Gastroesophageal sphincter (tissue), 4 donors: ENCODE measurements at regions not wholly inside any gene's neighbourhood (a gene's known extent, or its start where the extent isn't known, plus 50 kb on each side); places are given as distances from the start of the nearest gene placed in this dataset.

Experiments used
- ATAC-seq: fragments of 150-250 bp; one replicate; pipeline ENCODE4 v1.9.1; 2016; ENCODE audit warnings: mild to moderate bottlenecking, moderate library complexity
- H3K27ac ChIP-seq, 4 donors: fragments of 200-600 bp; sonication (generic) in 3 of 4; 1 replicate in 3 of 4; 2 replicates in 1 of 4; pipeline ENCODE4 v1.5.1; 2016 to 2019
- H3K27me3 ChIP-seq: fragments of 200-600 bp; sonication (generic); one replicate; pipeline ENCODE4 v1.5.1; 2019
- H3K36me3 ChIP-seq, 2 donors: fragments of 200-600 bp; sonication (generic); one replicate each; pipeline ENCODE4 v1.5.1; 2019; ENCODE audit warnings: control low read depth in 1 of 2
- H3K4me1 ChIP-seq, 3 donors: fragments of 200-600 bp; sonication (generic); 1 replicate in 2 of 3; 2 replicates in 1 of 3; pipeline ENCODE4 v1.5.1; 2016 to 2019; ENCODE audit warnings: control low read depth in 2 of 3
- H3K4me3 ChIP-seq, 2 donors: fragments of 200-600 bp; sonication (generic); one replicate each; pipeline ENCODE4 v1.5.1; 2019; ENCODE audit warnings: mild to moderate bottlenecking in 1 of 2, moderate library complexity in 1 of 2
- H3K9me3 ChIP-seq, 3 donors: fragments of 200-600 bp; sonication (generic); one replicate each; pipeline ENCODE4 v1.5.1; 2017 to 2019; ENCODE audit warnings: control low read depth in 2 of 3
- CTCF ChIP-seq, 4 experiments: fragments of 200-600 bp in 2 of 4; fragments of 450-650 bp in 2 of 4; sonication (generic) in 1 of 4; IDR thresholded peaks; one replicate each; pipeline ENCODE4 v1.5.1; 2017 to 2019; ENCODE audit warnings: antibody characterized with exemption in 4 of 4, mild to moderate bottlenecking in 2 of 4, moderate library complexity in 2 of 4
- EP300 ChIP-seq: sonication (generic); formaldehyde crosslinking; IDR thresholded peaks from one replicate; pipeline ENCODE4 v1.6.1; 2017; ENCODE audit warnings: antibody characterized with exemption, mild to moderate bottlenecking
- POLR2A ChIP-seq, 2 donors: fragments of 450-650 bp; IDR thresholded peaks; one replicate each; pipeline ENCODE4 v1.6.1; 2017; ENCODE audit warnings: antibody characterized with exemption in 2 of 2, mild to moderate bottlenecking in 2 of 2, moderate library complexity in 1 of 2
- POLR2AphosphoS5 ChIP-seq: sonication (generic); formaldehyde crosslinking; IDR thresholded peaks from one replicate; pipeline ENCODE4 v1.6.1; 2017; ENCODE audit warnings: antibody characterized with exemption
- WGBS, 2 donors: methylation state at CpG; one replicate each; pipeline ENCODE4 v1.1.5; 2018; ENCODE audit warnings: low coverage in 1 of 2; 5-methylcytosine and 5-hydroxymethylcytosine counted together

GRCh38 chr5:2222246-2222992 lies 339.7 kb upstream of the IRX4 start:
- Histone ChIP-seq H3K4me1 (no peaks in the 10 kb centered on the region), H3K27me3 (peaks cover 20% of the 10 kb centered on the region), H3K9me3 (no peaks in the 10 kb centered on the region), H3K27ac (no peak overlapping the region), H3K4me3 (no peak overlapping the region), H3K36me3 (no peaks in the 10 kb centered on the region)
- no peak for TF ChIP-seq POLR2A (IDR thresholded peaks at IDR 0.05)
- TF ChIP-seq POLR2AphosphoS5 = no peak
- no peak for TF ChIP-seq EP300
- no peak for TF ChIP-seq CTCF (IDR thresholded peaks at IDR 0.05)
- 85 to 87% methylated on average over 11 to 13 of the region's 18 CpGs for WGBS, 2 donors
- no peak for ATAC-seq

- Histone ChIP-seq H3K27ac (no peak overlapping the region), H3K9me3 (no peaks in the 10 kb centered on the region), H3K36me3 (no peaks in the 10 kb centered on the region), H3K4me3 (no peak overlapping the region), H3K4me1 (no peaks in the 10 kb centered on the region), H3K27me3 (peaks cover 24% of the 10 kb centered on the region)
- WGBS, 2 donors = no CpG with 5 or more reads among the region's 5 CpGs
- ATAC-seq = no peak
- TF ChIP-seq POLR2A (IDR thresholded peaks at IDR 0.05) = no peak
- TF ChIP-seq CTCF (IDR thresholded peaks at IDR 0.05) = no peak
- TF ChIP-seq POLR2AphosphoS5 = no peak
- TF ChIP-seq EP300 = no peak
Observed at GRCh38 chr5:2221450-2221849, 338.7 kb upstream of the IRX4 start.

GRCh38 chr5:2220741-2221140 lies 338.0 kb upstream of the IRX4 start:
- ATAC-seq = no peak
- no peaks in the 10 kb centered on the region for H3K36me3 ChIP-seq

GRCh38 chr5:2219149-2219776 lies 336.5 kb upstream of the IRX4 start:
- Histone ChIP-seq H3K27ac (no peak overlapping the region), H3K4me3 (no peak overlapping the region), H3K9me3 (no peaks in the 10 kb centered on the region), H3K4me1 (no peaks in the 10 kb centered on the region), H3K27me3 (peaks cover 21% of the 10 kb centered on the region), H3K36me3 (no peaks in the 10 kb centered on the region)
- 86 to 91% methylated on average over 3 of the region's 3 CpGs for WGBS, 2 donors
- TF ChIP-seq EP300 (no peak), POLR2AphosphoS5 (no peak), POLR2A (IDR thresholded peaks at IDR 0.05) (no peak), CTCF (IDR thresholded peaks at IDR 0.05) (no peak)
- ATAC-seq = no peak

More at GRCh38 chr5:2220741-2221140, 338.0 kb upstream of the IRX4 start:
- no peak overlapping the region for H3K4me3 ChIP-seq
- 60% methylated on average over 1 of the region's 7 CpGs; no CpG with 5 or more reads in 1 of the 2 donors for WGBS, 2 donors
- H3K27me3 ChIP-seq = peaks cover 24% of the 10 kb centered on the region
- no peak for TF ChIP-seq CTCF (IDR thresholded peaks at IDR 0.05)
- TF ChIP-seq POLR2AphosphoS5 = no peak
- TF ChIP-seq POLR2A (IDR thresholded peaks at IDR 0.05) = no peak
- no peak for TF ChIP-seq EP300
- no peak overlapping the region for H3K27ac ChIP-seq
- H3K9me3 ChIP-seq = no peaks in the 10 kb centered on the region
- H3K4me1 ChIP-seq = no peaks in the 10 kb centered on the region

GRCh38 chr5:2217219-2217618 lies 334.5 kb upstream of the IRX4 start:
- 53 to 67% methylated on average over 4 of the region's 4 CpGs for WGBS, 2 donors

More at GRCh38 chr5:2217219-2217618, 334.5 kb upstream of the IRX4 start:
- ATAC-seq = no peak
- Histone ChIP-seq H3K36me3 (no peaks in the 10 kb centered on the region), H3K27ac (no peak overlapping the region), H3K4me3 (no peak overlapping the region), H3K9me3 (no peaks in the 10 kb centered on the region), H3K27me3 (peaks cover 30% of the 10 kb centered on the region), H3K4me1 (no peaks in the 10 kb centered on the region)
- TF ChIP-seq EP300 (no peak), CTCF (IDR thresholded peaks at IDR 0.05) (no peak), POLR2AphosphoS5 (no peak), POLR2A (IDR thresholded peaks at IDR 0.05) (no peak)
